ENCODE measurements at regions not wholly inside any gene's neighbourhood (a gene's known extent, or its start where the extent isn't known, plus 50 kb on each side); places are given as distances from the start of the nearest gene placed in this dataset.

DNA sequence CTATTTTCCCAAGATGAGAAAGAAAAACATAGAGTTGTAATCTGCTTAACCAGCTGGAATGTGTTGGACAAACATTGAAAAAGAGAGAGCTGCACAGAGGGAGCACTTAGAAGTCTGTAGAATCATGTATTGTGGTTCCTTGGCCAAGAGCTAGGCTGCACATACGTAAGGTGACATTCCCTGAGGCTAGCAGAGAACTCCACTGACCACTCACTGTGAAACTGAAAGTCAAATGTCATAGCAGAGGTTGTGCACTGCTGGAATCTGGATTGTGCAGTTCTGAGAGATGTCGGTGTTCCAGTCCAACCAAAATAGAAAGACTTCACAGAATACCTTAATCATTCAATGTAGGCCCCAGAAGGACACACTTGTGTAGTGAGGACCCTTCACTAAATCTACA is 772.8 kb upstream of the RAG2 start:
- Histone ChIP-seq H3K4me2 (ENCODE audit: low read depth, low read length) (no peak overlapping the region), H3K79me2 (ENCODE audit: insufficient read depth, low read length) (no peaks in the 10 kb centered on the region), H3K27ac (ENCODE audit: extremely low read length, insufficient read depth, low read length) (no peak overlapping the region), H3K9me3 (ENCODE audit: low read length) (peaks cover 82% of the 10 kb centered on the region), H3K9ac (ENCODE audit: insufficient read depth, low read depth, low read length) (no peak overlapping the region), H3K36me3 (replicated peaks in 1 of 2; ENCODE audit: control insufficient read depth in 1 of 2, insufficient read depth in 2 of 2, low read length in 2 of 2) (no peaks in the 10 kb centered on the region), H2AFZ (ENCODE audit: low read length) (no peak overlapping the region), H3K4me3 (replicated peaks in 1 of 3; ENCODE audit: insufficient read depth in 1 of 3, low read depth in 2 of 3, low read length in 3 of 3) (no peak overlapping the region), H3K27me3 (ENCODE audit: control insufficient read depth in 1 of 2, insufficient read depth in 2 of 2, low read length in 2 of 2) (no peaks in the 10 kb centered on the region; a peak in 1 of 5 replicates), H3K4me1 (ENCODE audit: insufficient read depth, low read length) (no peaks in the 10 kb centered on the region), H4K20me1 (ENCODE audit: insufficient read depth, low read length) (no peaks in the 10 kb centered on the region)
- DNase-seq (ENCODE audit: low spot score), result no peak
- intact Hi-C loops (cut with micrococcal nuclease; ENCODE audit: unreplicated experiment) (no loop called here), in situ Hi-C loops (cut with HindIII; ENCODE audit: extremely low pct_ligation_motif_present, low pct_unique_long_range_greater_than_20kb) (no loop called here)
- CTCF ChIA-PET (ENCODE audit: low intra/inter-chr PET ratio, low total read pairs), result no interaction called here
- no peak for ATAC-seq
- no TSS peak for BruUV-seq (replicated peaks)
- 8% methylated on average over 2 of the region's 2 CpGs for WGBS (ENCODE audit: low lambda C conversion rate)
- POLR2A ChIA-PET, result no interaction called here
- FAIRE-seq, result no peak
- TF ChIP-seq, protein P1, sequence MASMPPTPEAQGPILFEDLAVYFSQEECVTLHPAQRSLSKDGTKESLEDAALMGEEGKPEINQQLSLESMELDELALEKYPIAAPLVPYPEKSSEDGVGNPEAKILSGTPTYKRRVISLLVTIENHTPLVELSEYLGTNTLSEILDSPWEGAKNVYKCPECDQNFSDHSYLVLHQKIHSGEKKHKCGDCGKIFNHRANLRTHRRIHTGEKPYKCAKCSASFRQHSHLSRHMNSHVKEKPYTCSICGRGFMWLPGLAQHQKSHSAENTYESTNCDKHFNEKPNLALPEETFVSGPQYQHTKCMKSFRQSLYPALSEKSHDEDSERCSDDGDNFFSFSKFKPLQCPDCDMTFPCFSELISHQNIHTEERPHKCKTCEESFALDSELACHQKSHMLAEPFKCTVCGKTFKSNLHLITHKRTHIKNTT (CRISPR knock-in tag; IDR thresholded peaks at IDR 0.05), result no peak
- TF ChIP-seq ZNF660 (CRISPR knock-in tag; IDR thresholded peaks at IDR 0.05; ENCODE audit: borderline replicate concordance, low read depth), result no peak
- TF ChIP-seq EEA1 (CRISPR knock-in tag; IDR thresholded peaks at IDR 0.05; ENCODE audit: borderline replicate concordance), result no peak
- TF ChIP-seq ONECUT2 (CRISPR knock-in tag; IDR thresholded peaks at IDR 0.05), result no peak
- no peak for TF ChIP-seq KLF11 (CRISPR knock-in tag; IDR thresholded peaks at IDR 0.05)
- TF ChIP-seq ZFP36L1 (CRISPR knock-in tag; IDR thresholded peaks at IDR 0.05), result no peak
- no peak for TF ChIP-seq GLI4 (CRISPR knock-in tag; IDR thresholded peaks at IDR 0.05; ENCODE audit: borderline replicate concordance)
- TF ChIP-seq, protein P2, sequence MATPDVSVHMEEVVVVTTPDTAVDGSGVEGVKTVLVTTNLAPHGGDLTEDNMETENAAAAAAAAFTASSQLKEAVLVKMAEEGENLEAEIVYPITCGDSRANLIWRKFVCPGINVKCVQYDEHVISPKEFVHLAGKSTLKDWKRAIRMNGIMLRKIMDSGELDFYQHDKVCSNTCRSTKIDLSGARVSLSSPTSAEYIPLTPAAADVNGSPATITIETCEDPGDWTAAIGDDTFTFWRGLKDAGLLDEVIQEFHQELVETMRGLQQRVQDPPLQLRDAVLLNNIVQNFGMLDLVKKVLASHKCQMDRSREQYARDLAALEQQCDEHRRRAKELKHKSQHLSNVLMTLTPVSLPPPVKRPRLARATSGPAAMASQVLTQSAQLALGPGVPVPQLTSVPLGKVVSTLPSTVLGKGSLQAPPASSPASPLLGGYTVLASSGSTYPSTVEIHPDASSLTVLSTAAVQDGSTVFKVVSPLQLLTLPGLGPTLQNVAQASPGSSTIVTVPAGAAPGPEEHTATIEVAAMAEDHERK (CRISPR knock-in tag; IDR thresholded peaks at IDR 0.05; ENCODE audit: low read depth), result no peak
- TF ChIP-seq ZNF552 (CRISPR knock-in tag; IDR thresholded peaks at IDR 0.05; ENCODE audit: borderline replicate concordance), result no peak
- TF ChIP-seq, protein P3, sequence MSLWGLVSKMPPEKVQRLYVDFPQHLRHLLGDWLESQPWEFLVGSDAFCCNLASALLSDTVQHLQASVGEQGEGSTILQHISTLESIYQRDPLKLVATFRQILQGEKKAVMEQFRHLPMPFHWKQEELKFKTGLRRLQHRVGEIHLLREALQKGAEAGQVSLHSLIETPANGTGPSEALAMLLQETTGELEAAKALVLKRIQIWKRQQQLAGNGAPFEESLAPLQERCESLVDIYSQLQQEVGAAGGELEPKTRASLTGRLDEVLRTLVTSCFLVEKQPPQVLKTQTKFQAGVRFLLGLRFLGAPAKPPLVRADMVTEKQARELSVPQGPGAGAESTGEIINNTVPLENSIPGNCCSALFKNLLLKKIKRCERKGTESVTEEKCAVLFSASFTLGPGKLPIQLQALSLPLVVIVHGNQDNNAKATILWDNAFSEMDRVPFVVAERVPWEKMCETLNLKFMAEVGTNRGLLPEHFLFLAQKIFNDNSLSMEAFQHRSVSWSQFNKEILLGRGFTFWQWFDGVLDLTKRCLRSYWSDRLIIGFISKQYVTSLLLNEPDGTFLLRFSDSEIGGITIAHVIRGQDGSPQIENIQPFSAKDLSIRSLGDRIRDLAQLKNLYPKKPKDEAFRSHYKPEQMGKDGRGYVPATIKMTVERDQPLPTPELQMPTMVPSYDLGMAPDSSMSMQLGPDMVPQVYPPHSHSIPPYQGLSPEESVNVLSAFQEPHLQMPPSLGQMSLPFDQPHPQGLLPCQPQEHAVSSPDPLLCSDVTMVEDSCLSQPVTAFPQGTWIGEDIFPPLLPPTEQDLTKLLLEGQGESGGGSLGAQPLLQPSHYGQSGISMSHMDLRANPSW (CRISPR knock-in tag; IDR thresholded peaks at IDR 0.05; ENCODE audit: borderline replicate concordance), result no peak
- TF ChIP-seq, protein P4, sequence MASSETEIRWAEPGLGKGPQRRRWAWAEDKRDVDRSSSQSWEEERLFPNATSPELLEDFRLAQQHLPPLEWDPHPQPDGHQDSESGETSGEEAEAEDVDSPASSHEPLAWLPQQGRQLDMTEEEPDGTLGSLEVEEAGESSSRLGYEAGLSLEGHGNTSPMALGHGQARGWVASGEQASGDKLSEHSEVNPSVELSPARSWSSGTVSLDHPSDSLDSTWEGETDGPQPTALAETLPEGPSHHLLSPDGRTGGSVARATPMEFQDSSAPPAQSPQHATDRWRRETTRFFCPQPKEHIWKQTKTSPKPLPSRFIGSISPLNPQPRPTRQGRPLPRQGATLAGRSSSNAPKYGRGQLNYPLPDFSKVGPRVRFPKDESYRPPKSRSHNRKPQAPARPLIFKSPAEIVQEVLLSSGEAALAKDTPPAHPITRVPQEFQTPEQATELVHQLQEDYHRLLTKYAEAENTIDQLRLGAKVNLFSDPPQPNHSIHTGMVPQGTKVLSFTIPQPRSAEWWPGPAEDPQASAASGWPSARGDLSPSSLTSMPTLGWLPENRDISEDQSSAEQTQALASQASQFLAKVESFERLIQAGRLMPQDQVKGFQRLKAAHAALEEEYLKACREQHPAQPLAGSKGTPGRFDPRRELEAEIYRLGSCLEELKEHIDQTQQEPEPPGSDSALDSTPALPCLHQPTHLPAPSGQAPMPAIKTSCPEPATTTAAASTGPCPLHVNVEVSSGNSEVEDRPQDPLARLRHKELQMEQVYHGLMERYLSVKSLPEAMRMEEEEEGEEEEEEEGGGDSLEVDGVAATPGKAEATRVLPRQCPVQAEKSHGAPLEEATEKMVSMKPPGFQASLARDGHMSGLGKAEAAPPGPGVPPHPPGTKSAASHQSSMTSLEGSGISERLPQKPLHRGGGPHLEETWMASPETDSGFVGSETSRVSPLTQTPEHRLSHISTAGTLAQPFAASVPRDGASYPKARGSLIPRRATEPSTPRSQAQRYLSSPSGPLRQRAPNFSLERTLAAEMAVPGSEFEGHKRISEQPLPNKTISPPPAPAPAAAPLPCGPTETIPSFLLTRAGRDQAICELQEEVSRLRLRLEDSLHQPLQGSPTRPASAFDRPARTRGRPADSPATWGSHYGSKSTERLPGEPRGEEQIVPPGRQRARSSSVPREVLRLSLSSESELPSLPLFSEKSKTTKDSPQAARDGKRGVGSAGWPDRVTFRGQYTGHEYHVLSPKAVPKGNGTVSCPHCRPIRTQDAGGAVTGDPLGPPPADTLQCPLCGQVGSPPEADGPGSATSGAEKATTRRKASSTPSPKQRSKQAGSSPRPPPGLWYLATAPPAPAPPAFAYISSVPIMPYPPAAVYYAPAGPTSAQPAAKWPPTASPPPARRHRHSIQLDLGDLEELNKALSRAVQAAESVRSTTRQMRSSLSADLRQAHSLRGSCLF (CRISPR knock-in tag; IDR thresholded peaks at IDR 0.05; ENCODE audit: borderline replicate concordance), result no peak
- no peak for TF ChIP-seq ZNF780A (CRISPR knock-in tag; IDR thresholded peaks at IDR 0.05)
- TF ChIP-seq, protein P5, sequence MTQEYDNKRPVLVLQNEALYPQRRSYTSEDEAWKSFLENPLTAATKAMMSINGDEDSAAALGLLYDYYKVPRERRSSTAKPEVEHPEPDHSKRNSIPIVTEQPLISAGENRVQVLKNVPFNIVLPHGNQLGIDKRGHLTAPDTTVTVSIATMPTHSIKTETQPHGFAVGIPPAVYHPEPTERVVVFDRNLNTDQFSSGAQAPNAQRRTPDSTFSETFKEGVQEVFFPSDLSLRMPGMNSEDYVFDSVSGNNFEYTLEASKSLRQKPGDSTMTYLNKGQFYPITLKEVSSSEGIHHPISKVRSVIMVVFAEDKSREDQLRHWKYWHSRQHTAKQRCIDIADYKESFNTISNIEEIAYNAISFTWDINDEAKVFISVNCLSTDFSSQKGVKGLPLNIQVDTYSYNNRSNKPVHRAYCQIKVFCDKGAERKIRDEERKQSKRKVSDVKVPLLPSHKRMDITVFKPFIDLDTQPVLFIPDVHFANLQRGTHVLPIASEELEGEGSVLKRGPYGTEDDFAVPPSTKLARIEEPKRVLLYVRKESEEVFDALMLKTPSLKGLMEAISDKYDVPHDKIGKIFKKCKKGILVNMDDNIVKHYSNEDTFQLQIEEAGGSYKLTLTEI (CRISPR knock-in tag; conservative IDR thresholded peaks at IDR 0.05), result no peak

Data from HepG2 (cell line).